ENCODE measurements at regions not wholly inside any gene's neighbourhood (a gene's known extent, or its start where the extent isn't known, plus 50 kb on each side); places are given as distances from the start of the nearest gene placed in this dataset.
"Not testable (repeated sequence)": the region's sequence is repeated elsewhere in the genome, so short reads cannot be mapped to it uniquely, and the experiment has no call there.

GRCh38 chr13:78876915-78877549 lies 218.1 kb upstream of the OBI1 start:
- no peak for TF ChIP-seq CTCF (conservative IDR thresholded peaks at IDR 0.05)
- no peak for TF ChIP-seq ZFX (IDR thresholded peaks at IDR 0.05)
- H3K27ac ChIP-seq = no peak overlapping the region

GRCh38 chr13:78875792-78876580 lies 217.0 kb upstream of the OBI1 start:
- H3K27ac ChIP-seq = no peak overlapping the region
- no peak for TF ChIP-seq ZFX (IDR thresholded peaks at IDR 0.05)
- peak; percentile 16 for TF ChIP-seq CTCF (conservative IDR thresholded peaks at IDR 0.05)

- TF ChIP-seq ZFX (IDR thresholded peaks at IDR 0.05) (no peak), CTCF (conservative IDR thresholded peaks at IDR 0.05) (no peak)
- no peak overlapping the region for H3K27ac ChIP-seq
Observed at GRCh38 chr13:78868991-78869390, 210.0 kb upstream of the OBI1 start.

GRCh38 chr13:78867655-78868054 lies 208.7 kb upstream of the OBI1 start:
- no peak for TF ChIP-seq CTCF (conservative IDR thresholded peaks at IDR 0.05)
- TF ChIP-seq ZFX (IDR thresholded peaks at IDR 0.05) = no peak
- no peak overlapping the region for H3K27ac ChIP-seq

GRCh38 chr13:78866076-78866475 lies 207.1 kb upstream of the OBI1 start:
- not testable (repeated sequence) for H3K27ac ChIP-seq

GRCh38 chr13:78862446-78862845 lies 203.5 kb upstream of the OBI1 start:
- no peak for TF ChIP-seq CTCF (conservative IDR thresholded peaks at IDR 0.05)
- TF ChIP-seq ZFX (IDR thresholded peaks at IDR 0.05) = no peak
- no peak overlapping the region for H3K27ac ChIP-seq

GRCh38 chr13:78852709-78853108 lies 193.8 kb upstream of the OBI1 start:
- TF ChIP-seq ZFX (IDR thresholded peaks at IDR 0.05) (no peak), CTCF (conservative IDR thresholded peaks at IDR 0.05) (no peak)
- H3K27ac ChIP-seq = no peak overlapping the region
